Right lung (tissue), 2 donors: ENCODE measurements at regions not wholly inside any gene's neighbourhood (a gene's known extent, or its start where the extent isn't known, plus 50 kb on each side); places are given as distances from the start of the nearest gene placed in this dataset.

Experiments
- DNase-seq, 2 donors: peaks; one replicate each; pipeline ENCODE4 v3.0.0-alpha.2; 2013

GRCh38 chr2:128577141-128577930 is 258.7 kb upstream of the HS6ST1 start:
- no peak for DNase-seq

- no peak for DNase-seq
Observed at GRCh38 chr2:128578406-128579390, 260.0 kb upstream of the HS6ST1 start.

- no peak for DNase-seq
Observed at GRCh38 chr2:128579825-128580224, 261.2 kb upstream of the HS6ST1 start.

- no peak for DNase-seq
Observed at GRCh38 chr2:128580988-128581848, 262.6 kb upstream of the HS6ST1 start.

- DNase-seq: no peak
Observed at GRCh38 chr2:128581849-128582244, 263.2 kb upstream of the HS6ST1 start.

GRCh38 chr2:128584296-128584890 is 265.7 kb upstream of the HS6ST1 start:
- no peak for DNase-seq

- no peak for DNase-seq
Observed at GRCh38 chr2:128585706-128586105, 267.0 kb upstream of the HS6ST1 start.

- DNase-seq: no peak
Observed at GRCh38 chr2:128589681-128590080, 271.0 kb upstream of the HS6ST1 start.

GRCh38 chr2:128590309-128591021 is 271.8 kb upstream of the HS6ST1 start:
- DNase-seq: no peak

- DNase-seq: no peak
Observed at GRCh38 chr2:128591022-128591860, 272.6 kb upstream of the HS6ST1 start.

- DNase-seq: no peak
Observed at GRCh38 chr2:128591861-128592822, 273.5 kb upstream of the HS6ST1 start.

GRCh38 chr2:128593518-128593878 is 274.8 kb upstream of the HS6ST1 start:
- no peak for DNase-seq

- DNase-seq: peak in 1 of 2 donors; percentile 11
Observed at GRCh38 chr2:128593879-128594650, 275.4 kb upstream of the HS6ST1 start.

- no peak for DNase-seq
Observed at GRCh38 chr2:128594651-128594910, 275.9 kb upstream of the HS6ST1 start.

- no peak for DNase-seq
Observed at GRCh38 chr2:128594953-128595677, 276.4 kb upstream of the HS6ST1 start.

GRCh38 chr2:128595763-128596395 is 277.2 kb upstream of the HS6ST1 start:
- DNase-seq: no peak
